IPS DF 6.9 (cell line): ENCODE measurements at regions not wholly inside any gene's neighbourhood (a gene's known extent, or its start where the extent isn't known, plus 50 kb on each side); places are given as distances from the start of the nearest gene placed in this dataset.

Source experiments
- DNase-seq: peaks from one replicate; pipeline ENCODE4 v3.0.0-alpha.2; 2013; ENCODE audit warnings: low read depth, low spot score
- H3K27ac ChIP-seq: one replicate; pipeline ENCODE4 v1.5.1; 2013; ENCODE audit warnings: low read length, control low read depth
- H3K27me3 ChIP-seq: 2 replicates; pipeline ENCODE4 v1.6.1; 2013; ENCODE audit warnings: mild to moderate bottlenecking, low read length; ENCODE audit not compliant: control insufficient read depth, insufficient read depth
- H3K36me3 ChIP-seq: 2 replicates; pipeline ENCODE4 v1.6.1; 2013; ENCODE audit warnings: low read length; ENCODE audit not compliant: control insufficient read depth, insufficient read depth
- H3K4me1 ChIP-seq: 2 replicates; pipeline ENCODE4 v1.6.1; 2013; ENCODE audit warnings: low read length; ENCODE audit not compliant: control insufficient read depth, insufficient read depth
- H3K4me3 ChIP-seq: 2 replicates; pipeline ENCODE4 v1.5.1; 2013; ENCODE audit warnings: mild to moderate bottlenecking, low read length
- H3K9me3 ChIP-seq: 2 replicates; pipeline ENCODE4 v1.6.1; 2013; ENCODE audit warnings: low read length, inconsistent platforms; ENCODE audit not compliant: control insufficient read depth, insufficient read depth
- WGBS: extraction: QIAGEN DNeasy Blood & Tissue Kit; methylation state at CpG from one replicate; pipeline ENCODE4 v1.1.7; 2013; ENCODE audit warnings: mixed read lengths, missing lambda C conversion rate; ENCODE audit not compliant: insufficient read length, insufficient coverage; 5-methylcytosine and 5-hydroxymethylcytosine counted together

DNA sequence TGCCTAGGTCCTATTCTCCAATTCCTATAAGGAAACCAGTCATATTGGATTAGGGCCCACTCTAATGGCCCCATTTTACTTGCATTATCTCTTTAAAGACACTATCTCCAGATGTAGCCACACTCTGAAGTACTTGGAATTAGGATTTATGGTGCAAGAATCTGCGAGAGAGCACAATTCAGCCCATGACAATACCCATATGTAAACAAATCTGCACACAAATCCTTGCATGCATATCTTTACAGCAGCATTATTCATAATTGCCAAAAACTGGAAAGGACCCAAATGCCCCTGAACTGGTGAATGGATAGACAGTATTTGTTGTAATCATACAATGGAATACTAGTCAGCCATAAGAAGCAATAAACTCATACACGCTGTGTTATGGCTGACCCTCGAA lies 229.8 kb upstream of the ADAMTS5 start:
- Histone ChIP-seq H3K36me3 (no peaks in the 10 kb centered on the region), H3K4me3 (no peak overlapping the region), H3K27ac (no peak overlapping the region), H3K27me3 (no peaks in the 10 kb centered on the region), H3K9me3 (no peaks in the 10 kb centered on the region), H3K4me1 (no peaks in the 10 kb centered on the region)
- DNase-seq, result no peak
- no CpG with 5 or more reads among the region's 3 CpGs for WGBS

DNA sequence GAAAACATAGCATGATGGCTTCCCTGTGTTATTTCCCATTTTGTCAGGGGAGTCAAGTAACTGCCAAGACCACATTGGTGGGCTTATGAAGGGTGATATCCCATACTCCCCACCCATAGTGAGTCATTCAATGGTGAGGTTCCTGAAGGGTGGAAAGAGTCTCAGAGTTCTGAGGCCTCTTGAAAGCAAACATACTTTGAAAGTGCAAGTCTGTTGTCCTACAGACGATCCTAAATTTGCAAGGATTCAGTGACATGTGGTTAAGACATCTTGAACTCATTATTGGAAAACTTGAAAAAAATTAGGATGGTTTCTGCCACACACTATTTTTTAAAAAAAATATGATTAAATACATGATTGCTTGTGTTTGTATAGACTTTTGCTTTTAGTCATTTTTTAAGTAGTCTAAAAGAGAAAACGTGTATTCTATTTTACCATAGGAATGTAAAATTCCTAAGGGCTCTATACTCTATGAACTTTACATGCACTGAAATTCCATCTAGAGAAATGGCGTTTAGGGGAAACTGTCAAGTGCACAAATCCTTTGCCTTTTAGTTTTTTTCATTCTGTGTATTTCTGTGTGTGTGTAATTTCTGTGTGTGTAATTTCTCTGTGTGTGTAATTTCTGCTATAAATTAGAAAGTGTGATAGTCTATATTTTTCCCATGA lies 225.5 kb upstream of the ADAMTS5 start:
- H3K27ac ChIP-seq, result no peak overlapping the region
- H3K4me1 ChIP-seq, result no peaks in the 10 kb centered on the region
- no peak overlapping the region for H3K4me3 ChIP-seq
- WGBS, result no CpG with 5 or more reads among the region's 3 CpGs
- no peaks in the 10 kb centered on the region for H3K36me3 ChIP-seq
- H3K9me3 ChIP-seq, result no peaks in the 10 kb centered on the region
- no peaks in the 10 kb centered on the region for H3K27me3 ChIP-seq
- no peak for DNase-seq

DNA sequence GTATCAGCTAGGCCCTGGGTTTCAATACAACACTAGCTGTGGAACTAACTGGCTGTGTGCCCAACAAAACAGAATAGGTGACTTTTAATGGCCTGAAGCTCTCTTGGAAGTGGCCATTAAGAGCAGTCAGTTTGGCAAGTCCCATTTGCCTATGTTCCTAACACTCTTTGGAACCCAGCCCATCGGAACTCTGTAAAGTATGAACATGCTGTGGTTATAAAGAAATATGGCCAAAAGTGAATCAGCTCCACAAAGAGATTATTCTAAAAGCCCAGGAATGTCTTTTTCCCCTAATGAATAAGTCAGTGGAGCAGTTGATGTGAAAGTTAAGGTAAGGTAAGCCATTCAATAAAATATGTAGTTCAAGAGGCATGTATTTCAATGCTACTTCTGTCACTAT lies 223.7 kb upstream of the ADAMTS5 start:
- WGBS, result no CpG with 5 or more reads among the region's 1 CpG
- Histone ChIP-seq H3K9me3 (no peaks in the 10 kb centered on the region), H3K4me3 (no peak overlapping the region), H3K27ac (no peak overlapping the region), H3K36me3 (no peaks in the 10 kb centered on the region), H3K27me3 (no peaks in the 10 kb centered on the region), H3K4me1 (no peaks in the 10 kb centered on the region)
- DNase-seq, result no peak

DNA sequence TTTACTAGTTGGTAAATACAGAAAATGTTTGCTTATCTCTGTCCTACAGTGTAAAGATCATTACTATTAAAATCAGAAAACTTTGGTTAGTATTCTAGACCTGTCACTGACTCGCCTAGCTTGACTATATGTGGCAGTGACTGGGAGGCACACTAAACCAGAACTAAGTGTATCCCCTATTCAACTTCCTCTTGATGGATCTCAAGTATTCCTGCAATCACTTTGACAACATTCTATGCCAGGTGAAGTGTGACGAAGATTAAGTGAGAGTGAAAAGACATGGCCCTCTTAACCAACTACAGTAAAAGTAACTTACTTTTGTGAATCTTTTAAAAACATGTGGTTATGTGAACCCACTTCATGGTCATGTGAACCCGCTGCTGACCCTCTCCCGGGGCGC lies 223.0 kb upstream of the ADAMTS5 start:
- no peak for DNase-seq
- Histone ChIP-seq H3K27ac (no peak overlapping the region), H3K4me1 (no peaks in the 10 kb centered on the region), H3K9me3 (no peaks in the 10 kb centered on the region), H3K27me3 (no peaks in the 10 kb centered on the region), H3K36me3 (no peaks in the 10 kb centered on the region), H3K4me3 (no peak overlapping the region)
- no CpG with 5 or more reads among the region's 5 CpGs for WGBS

DNA sequence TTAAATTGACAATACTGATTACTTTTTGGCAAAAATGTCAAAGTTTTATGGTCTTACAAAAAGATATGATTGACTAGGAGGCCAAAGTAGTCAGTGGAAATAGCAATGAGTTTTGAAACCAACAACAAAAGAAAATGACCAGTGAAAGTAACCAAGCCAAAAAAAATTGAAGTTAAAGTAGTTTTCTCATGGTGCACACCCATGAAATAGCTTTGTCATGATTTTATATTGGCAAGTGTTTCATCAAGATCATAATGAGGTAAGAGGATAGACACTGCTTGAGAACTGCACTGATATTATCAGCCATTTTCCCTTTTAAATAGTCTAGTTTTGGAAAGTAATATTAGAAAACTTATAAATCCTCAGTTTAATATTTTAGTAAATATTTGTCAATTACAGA lies 206.2 kb upstream of the ADAMTS5 start:
- Histone ChIP-seq H3K4me3 (no peak overlapping the region), H3K27ac (no peak overlapping the region), H3K4me1 (no peaks in the 10 kb centered on the region), H3K27me3 (no peaks in the 10 kb centered on the region), H3K36me3 (no peaks in the 10 kb centered on the region), H3K9me3 (no peaks in the 10 kb centered on the region)
- DNase-seq, result no peak

DNA sequence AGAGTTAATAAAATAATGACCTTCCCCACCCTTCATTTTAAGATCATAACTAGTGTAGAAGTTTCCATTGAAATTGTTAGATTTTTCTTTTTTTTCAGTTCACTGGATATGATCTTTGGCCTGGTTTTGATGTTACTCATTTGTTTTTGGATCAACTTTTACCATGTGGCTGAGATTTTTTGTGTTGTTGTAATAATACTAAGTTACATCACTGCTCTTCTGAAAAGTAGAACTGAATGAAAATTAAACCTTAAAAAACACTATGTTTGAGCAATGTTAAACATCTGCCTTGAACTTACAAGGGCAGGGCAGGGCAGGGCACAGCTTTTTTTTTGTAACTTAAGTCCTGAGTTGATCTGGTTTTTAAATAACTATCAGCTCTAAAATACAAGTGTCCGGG lies 204.8 kb upstream of the ADAMTS5 start:
- no peaks in the 10 kb centered on the region for H3K4me1 ChIP-seq
- H3K4me3 ChIP-seq, result no peak overlapping the region
- WGBS, result no CpG with 5 or more reads among the region's 1 CpG
- H3K9me3 ChIP-seq, result no peaks in the 10 kb centered on the region
- H3K27ac ChIP-seq, result no peak overlapping the region
- H3K27me3 ChIP-seq, result no peaks in the 10 kb centered on the region
- DNase-seq, result no peak
- H3K36me3 ChIP-seq, result no peaks in the 10 kb centered on the region

DNA sequence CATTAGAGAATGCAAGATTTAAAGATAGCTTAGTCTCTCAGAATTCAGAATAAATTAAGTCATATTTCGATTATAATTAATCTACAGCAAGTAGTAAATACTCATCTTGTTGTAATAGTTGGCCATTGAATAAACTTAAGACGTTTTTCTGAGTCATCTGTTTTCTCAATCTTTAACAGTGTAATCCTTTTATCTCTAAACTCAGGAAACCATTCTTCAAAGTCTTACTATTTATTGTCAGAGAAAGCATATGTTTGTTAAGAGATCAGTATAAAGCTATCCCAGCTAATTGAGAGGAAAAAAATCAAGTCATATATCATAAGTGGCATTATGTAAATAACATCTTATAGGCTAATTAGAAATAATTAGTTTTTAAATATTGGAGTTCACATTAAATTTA lies 201.2 kb upstream of the ADAMTS5 start:
- H3K4me1 ChIP-seq, result no peaks in the 10 kb centered on the region
- no peak overlapping the region for H3K27ac ChIP-seq
- H3K36me3 ChIP-seq, result no peaks in the 10 kb centered on the region
- no CpG with 5 or more reads among the region's 2 CpGs for WGBS
- no peaks in the 10 kb centered on the region for H3K9me3 ChIP-seq
- no peaks in the 10 kb centered on the region for H3K27me3 ChIP-seq
- H3K4me3 ChIP-seq, result no peak overlapping the region
- no peak for DNase-seq

DNA sequence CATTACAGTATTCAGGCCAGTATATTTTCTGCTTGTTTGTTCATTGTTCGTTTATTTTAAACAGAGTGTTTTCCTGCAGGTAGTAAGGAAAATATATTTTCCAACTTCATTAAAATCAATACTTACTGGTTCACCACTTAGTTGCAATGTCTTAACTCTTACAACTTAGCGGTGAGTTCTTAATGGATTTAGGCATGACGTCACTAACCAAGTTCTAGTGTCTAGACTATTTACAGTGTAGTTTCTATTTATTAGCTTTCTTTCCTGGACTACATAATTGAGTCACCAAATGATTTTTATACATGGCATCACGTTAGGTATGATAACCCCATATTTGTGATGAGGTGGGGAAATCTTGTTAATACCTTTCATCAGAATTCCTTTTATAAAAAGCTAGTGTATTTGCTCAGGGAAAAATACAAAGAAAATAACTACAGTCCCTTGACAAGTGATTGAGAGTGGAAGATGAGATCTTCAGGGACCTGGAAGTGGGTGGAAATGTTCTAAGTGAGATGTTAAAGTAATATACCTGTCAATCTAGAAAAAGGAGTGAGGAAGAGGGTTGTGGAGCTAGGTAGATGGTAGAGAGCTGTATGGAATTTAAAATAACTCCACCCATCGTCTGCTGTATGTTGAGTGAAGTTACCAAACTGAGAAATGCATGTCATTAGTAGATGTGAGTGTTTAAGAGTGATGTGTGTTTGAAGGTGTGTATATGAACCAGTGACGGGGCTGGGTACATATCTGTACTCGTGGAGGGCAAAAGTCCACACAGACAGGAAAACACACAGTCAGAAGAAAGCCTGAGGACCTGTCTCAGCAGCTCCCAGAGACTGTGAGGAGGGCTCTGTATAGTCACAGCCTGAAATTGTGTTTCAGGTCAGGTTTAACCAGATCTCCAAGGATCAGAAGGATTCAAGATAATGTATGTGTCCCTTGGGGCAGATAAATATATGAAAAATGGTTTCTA lies 197.6 kb upstream of the ADAMTS5 start:
- DNase-seq, result no peak
- H3K4me1 ChIP-seq, result no peaks in the 10 kb centered on the region
- WGBS, result 100% methylated on average over 1 of the region's 7 CpGs
- H3K4me3 ChIP-seq, result no peak overlapping the region
- H3K9me3 ChIP-seq, result no peaks in the 10 kb centered on the region
- no peaks in the 10 kb centered on the region for H3K27me3 ChIP-seq
- H3K27ac ChIP-seq, result no peak overlapping the region
- H3K36me3 ChIP-seq, result no peaks in the 10 kb centered on the region

DNA sequence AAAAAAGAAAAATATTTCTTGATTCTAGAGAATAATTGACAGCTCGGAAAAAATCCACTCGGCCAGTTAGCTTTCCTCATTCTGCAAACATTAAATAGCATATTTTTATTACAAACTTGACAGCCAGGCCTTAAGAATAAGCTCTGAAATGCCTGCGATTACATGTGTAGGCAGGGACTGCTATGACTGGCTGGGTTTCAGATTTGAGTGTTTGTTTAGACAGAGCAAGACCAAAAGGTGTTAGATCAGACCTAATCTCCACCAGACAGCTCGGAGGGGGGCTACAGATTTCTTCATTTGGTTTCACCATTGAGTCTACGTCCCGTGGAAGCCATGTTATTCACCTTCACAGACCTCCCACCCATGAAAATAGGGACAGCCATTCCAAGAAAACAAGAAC lies 192.1 kb upstream of the ADAMTS5 start:
- Histone ChIP-seq H3K9me3 (no peaks in the 10 kb centered on the region), H3K27me3 (no peaks in the 10 kb centered on the region), H3K4me3 (no peak overlapping the region), H3K4me1 (no peaks in the 10 kb centered on the region), H3K27ac (no peak overlapping the region), H3K36me3 (no peaks in the 10 kb centered on the region)
- no CpG with 5 or more reads among the region's 6 CpGs for WGBS
- no peak for DNase-seq

DNA sequence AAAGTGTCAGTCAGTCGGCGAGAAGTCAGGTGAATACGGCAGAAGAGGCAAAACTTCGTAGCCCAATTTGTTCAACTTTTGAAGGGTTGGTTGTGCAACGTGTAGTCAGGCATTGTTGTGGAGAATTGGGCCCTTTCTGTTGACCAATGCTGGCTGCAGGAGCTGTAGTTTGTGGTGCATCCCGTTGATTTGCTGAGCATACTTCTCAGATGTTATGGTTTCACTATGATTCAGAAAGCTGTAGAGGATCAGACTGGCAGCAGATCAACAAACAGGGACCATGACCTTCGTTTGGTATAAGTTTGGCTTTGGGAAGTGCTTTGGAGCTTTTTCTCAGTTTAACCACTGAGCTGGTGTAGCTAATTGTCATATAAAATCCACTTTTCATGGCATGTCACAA lies 190.2 kb upstream of the ADAMTS5 start:
- WGBS, result no CpG with 5 or more reads among the region's 7 CpGs
- Histone ChIP-seq H3K4me1 (no peaks in the 10 kb centered on the region), H3K27me3 (no peaks in the 10 kb centered on the region), H3K36me3 (no peaks in the 10 kb centered on the region), H3K9me3 (no peaks in the 10 kb centered on the region), H3K4me3 (no peak overlapping the region), H3K27ac (no peak overlapping the region)
- DNase-seq, result no peak

DNA sequence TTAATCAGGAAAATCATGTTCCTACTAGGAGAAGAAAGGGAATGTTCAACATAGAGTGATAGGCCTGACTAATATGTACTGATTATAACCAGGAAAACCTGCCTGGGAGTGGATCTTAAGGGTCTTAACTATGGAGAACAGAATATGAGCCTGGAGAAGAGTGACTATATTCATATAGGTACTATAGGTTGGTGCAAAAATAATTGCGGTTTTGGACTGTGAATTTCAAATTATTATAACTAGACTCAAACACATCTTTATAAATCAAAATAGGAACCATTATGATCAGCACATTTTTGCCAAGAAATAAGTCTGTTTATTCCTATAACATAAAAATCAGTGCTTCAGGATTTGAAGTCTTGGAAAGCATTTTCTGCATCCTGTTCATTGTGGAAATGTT lies 189.8 kb upstream of the ADAMTS5 start:
- no peaks in the 10 kb centered on the region for H3K4me1 ChIP-seq
- H3K9me3 ChIP-seq, result no peaks in the 10 kb centered on the region
- H3K27ac ChIP-seq, result no peak overlapping the region
- H3K4me3 ChIP-seq, result no peak overlapping the region
- no CpG with 5 or more reads among the region's 1 CpG for WGBS
- H3K36me3 ChIP-seq, result no peaks in the 10 kb centered on the region
- no peaks in the 10 kb centered on the region for H3K27me3 ChIP-seq
- no peak for DNase-seq
